22Rv1 (cell line): ENCODE measurements at regions not wholly inside any gene's neighbourhood (a gene's known extent, or its start where the extent isn't known, plus 50 kb on each side); places are given as distances from the start of the nearest gene placed in this dataset.

ENCODE experiments used
- CTCF ChIP-seq: fragments of 450-650 bp; IDR thresholded peaks from 2 replicates; pipeline ENCODE4 v1.5.1; 2017; ENCODE audit warnings: mild to moderate bottlenecking
- ZFX ChIP-seq: fragments of 450-650 bp; IDR thresholded peaks from 2 replicates; pipeline ENCODE4 v1.6.1; 2017; ENCODE audit warnings: antibody characterized with exemption, borderline replicate concordance

DNA sequence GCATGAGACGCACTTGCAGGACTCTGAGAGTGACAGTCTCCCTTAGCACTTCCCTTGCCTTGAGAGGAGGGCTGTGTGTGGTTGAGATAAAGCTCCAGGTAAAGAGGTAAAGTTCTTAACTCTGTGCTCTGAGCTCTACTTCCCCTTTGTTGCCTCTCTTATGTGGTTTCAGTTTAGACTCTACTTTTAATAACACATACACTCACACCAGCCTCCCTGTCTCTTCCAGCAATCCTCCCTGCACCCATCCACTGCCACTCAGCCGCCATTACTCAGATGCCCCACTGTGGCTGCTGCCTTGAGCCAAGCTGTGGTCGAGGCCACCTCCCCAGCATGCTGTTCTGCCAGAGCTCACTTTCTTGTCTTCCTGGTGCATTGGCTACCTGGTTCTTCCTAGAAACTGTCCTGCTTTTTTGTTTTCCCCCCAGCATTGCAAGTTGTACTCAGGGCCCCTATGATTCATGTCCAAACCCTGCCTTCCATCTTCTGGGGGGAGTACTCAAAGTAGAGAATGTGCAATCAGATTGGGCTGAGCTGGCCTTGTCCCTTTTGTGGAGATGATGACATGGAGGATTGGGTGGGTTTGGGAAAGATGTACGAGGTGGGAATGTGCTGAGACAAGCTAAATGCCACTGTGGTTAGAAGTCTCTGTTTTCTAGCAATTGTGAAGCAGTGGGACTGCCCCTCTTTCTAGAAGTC lies 115.5 kb upstream of the PARP11 start:
- TF ChIP-seq CTCF (no peak), ZFX (no peak)
